ENCODE measurements at regions not wholly inside any gene's neighbourhood (a gene's known extent, or its start where the extent isn't known, plus 50 kb on each side); places are given as distances from the start of the nearest gene placed in this dataset.

DNA sequence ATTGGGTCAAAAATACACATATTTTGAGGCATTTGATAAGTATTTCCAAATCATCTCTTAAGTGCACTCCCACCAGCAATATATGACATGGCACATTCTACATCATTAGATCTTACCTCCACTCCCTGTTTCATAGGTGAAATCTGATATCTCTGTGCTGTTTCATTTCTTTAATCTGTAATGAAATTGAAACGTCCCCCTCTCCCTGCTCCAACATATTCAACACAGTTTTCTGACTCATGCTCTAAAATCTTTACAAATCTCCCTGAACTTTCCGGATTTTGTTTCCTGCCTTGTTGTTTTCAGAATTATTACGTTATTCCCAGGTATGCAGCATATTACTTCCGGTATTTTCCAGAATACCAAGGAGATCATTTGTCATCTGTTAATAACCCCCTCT, 66.1 kb upstream of the AKT3 start:
- BruUV-seq (replicated peaks) = no TSS peak
- peaks cover 3 to 10% of the 10 kb centered on the region in 2 experiments; a peak in 2 of 4 replicates for H3K27me3 ChIP-seq (replicated peaks in 1 of 2; ENCODE audit: control insufficient read depth in 2 of 2, insufficient read depth in 2 of 2, low read length in 1 of 2)
- in situ Hi-C loops (cut with MboI) (no loop called here), intact Hi-C loops (cut with micrococcal nuclease; ENCODE audit: unreplicated experiment) (no loop called here)
- WGBS (ENCODE audit: insufficient coverage, insufficient replicate concordance, low lambda C conversion rate, missing lambda C conversion rate) = 25% methylated on average over 4 of the region's 4 CpGs
- no peaks in the 10 kb centered on the region for H3K79me2 ChIP-seq (ENCODE audit: control insufficient read depth, insufficient read depth, low read length)
- no peak for ATAC-seq
- CTCF ChIA-PET = no interaction called here
- no peak overlapping the region for H3K4me2 ChIP-seq (ENCODE audit: control insufficient read depth, insufficient read depth)
- H2AFZ ChIP-seq (ENCODE audit: control insufficient read depth, low read depth, low read length) = no peak overlapping the region
- DNase-seq (ENCODE audit: low read depth, low spot score) = no peak
- H3K4me1 ChIP-seq (ENCODE audit: control insufficient read depth, insufficient read depth, low read length) = no peaks in the 10 kb centered on the region
- no peaks in the 10 kb centered on the region for H3K9me3 ChIP-seq (replicated peaks; ENCODE audit: control insufficient read depth, insufficient read depth, low read length)
- RAD21 ChIA-PET (ENCODE audit: unreplicated experiment) = no interaction called here
- FAIRE-seq = no peak
- H4K20me1 ChIP-seq (ENCODE audit: control insufficient read depth, insufficient read depth) = no peaks in the 10 kb centered on the region
- TF ChIP-seq, protein P1, sequence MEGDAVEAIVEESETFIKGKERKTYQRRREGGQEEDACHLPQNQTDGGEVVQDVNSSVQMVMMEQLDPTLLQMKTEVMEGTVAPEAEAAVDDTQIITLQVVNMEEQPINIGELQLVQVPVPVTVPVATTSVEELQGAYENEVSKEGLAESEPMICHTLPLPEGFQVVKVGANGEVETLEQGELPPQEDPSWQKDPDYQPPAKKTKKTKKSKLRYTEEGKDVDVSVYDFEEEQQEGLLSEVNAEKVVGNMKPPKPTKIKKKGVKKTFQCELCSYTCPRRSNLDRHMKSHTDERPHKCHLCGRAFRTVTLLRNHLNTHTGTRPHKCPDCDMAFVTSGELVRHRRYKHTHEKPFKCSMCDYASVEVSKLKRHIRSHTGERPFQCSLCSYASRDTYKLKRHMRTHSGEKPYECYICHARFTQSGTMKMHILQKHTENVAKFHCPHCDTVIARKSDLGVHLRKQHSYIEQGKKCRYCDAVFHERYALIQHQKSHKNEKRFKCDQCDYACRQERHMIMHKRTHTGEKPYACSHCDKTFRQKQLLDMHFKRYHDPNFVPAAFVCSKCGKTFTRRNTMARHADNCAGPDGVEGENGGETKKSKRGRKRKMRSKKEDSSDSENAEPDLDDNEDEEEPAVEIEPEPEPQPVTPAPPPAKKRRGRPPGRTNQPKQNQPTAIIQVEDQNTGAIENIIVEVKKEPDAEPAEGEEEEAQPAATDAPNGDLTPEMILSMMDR (IDR thresholded peaks at IDR 0.05 in 2 of 3, conservative IDR thresholded peaks at IDR 0.05 in 1 of 3; ENCODE audit: control insufficient read depth in 2 of 3, extremely low read depth in 1 of 3, insufficient read depth in 1 of 3, low read depth in 3 of 3, low read length in 3 of 3) = no peak
- TF ChIP-seq ETV6 (conservative IDR thresholded peaks at IDR 0.05 in 1 of 2, IDR thresholded peaks at IDR 0.05 in 1 of 2; ENCODE audit: borderline replicate concordance in 1 of 2, low read depth in 1 of 2) (no peak), BCLAF1 (IDR thresholded peaks at IDR 0.05) (no peak), RAD21 (IDR thresholded peaks at IDR 0.05; ENCODE audit: insufficient read depth, low read depth, low read length) (no peak), STAT1 (conservative IDR thresholded peaks at IDR 0.05) (no peak), SREBF2 (IDR thresholded peaks at IDR 0.05; ENCODE audit: low read length) (no peak), SIX5 (IDR thresholded peaks at IDR 0.05; ENCODE audit: low read depth, low read length, severe bottlenecking) (no peak), EED (IDR thresholded peaks at IDR 0.05; ENCODE audit: low read depth) (no peak), TCF12 (IDR thresholded peaks at IDR 0.05; ENCODE audit: low read depth, low read length) (no peak), ESRRA (IDR thresholded peaks at IDR 0.05; ENCODE audit: low read length) (no peak), KLF5 (IDR thresholded peaks at IDR 0.05; ENCODE audit: partially characterized antibody) (no peak), BCL11A (IDR thresholded peaks at IDR 0.05; ENCODE audit: low read depth, low read length) (no peak), EZH2 (IDR thresholded peaks at IDR 0.05; ENCODE audit: borderline replicate concordance, control insufficient read depth, low read depth, low read length) (no peak), TCF3 (IDR thresholded peaks at IDR 0.05; ENCODE audit: borderline replicate concordance, insufficient read depth, low read depth, low read length) (no peak), SMARCA5 (IDR thresholded peaks at IDR 0.05) (no peak)
- TF ChIP-seq, protein P2, sequence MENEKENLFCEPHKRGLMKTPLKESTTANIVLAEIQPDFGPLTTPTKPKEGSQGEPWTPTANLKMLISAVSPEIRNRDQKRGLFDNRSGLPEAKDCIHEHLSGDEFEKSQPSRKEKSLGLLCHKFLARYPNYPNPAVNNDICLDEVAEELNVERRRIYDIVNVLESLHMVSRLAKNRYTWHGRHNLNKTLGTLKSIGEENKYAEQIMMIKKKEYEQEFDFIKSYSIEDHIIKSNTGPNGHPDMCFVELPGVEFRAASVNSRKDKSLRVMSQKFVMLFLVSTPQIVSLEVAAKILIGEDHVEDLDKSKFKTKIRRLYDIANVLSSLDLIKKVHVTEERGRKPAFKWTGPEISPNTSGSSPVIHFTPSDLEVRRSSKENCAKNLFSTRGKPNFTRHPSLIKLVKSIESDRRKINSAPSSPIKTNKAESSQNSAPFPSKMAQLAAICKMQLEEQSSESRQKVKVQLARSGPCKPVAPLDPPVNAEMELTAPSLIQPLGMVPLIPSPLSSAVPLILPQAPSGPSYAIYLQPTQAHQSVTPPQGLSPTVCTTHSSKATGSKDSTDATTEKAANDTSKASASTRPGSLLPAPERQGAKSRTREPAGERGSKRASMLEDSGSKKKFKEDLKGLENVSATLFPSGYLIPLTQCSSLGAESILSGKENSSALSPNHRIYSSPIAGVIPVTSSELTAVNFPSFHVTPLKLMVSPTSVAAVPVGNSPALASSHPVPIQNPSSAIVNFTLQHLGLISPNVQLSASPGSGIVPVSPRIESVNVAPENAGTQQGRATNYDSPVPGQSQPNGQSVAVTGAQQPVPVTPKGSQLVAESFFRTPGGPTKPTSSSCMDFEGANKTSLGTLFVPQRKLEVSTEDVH (IDR thresholded peaks at IDR 0.05; ENCODE audit: low read depth, partially characterized antibody) = no peak
- TF ChIP-seq, protein P3, sequence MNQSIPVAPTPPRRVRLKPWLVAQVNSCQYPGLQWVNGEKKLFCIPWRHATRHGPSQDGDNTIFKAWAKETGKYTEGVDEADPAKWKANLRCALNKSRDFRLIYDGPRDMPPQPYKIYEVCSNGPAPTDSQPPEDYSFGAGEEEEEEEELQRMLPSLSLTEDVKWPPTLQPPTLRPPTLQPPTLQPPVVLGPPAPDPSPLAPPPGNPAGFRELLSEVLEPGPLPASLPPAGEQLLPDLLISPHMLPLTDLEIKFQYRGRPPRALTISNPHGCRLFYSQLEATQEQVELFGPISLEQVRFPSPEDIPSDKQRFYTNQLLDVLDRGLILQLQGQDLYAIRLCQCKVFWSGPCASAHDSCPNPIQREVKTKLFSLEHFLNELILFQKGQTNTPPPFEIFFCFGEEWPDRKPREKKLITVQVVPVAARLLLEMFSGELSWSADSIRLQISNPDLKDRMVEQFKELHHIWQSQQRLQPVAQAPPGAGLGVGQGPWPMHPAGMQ (IDR thresholded peaks at IDR 0.05; ENCODE audit: borderline replicate concordance) = no peak
- POLR2A ChIA-PET = no interaction called here
- SMC1A ChIA-PET (ENCODE audit: uncharacterized antibody, unreplicated experiment) = no interaction called here
- no peak overlapping the region for H3K4me3 ChIP-seq
- H3K27ac ChIP-seq (ENCODE audit: control insufficient read depth, insufficient read depth) = no peak overlapping the region
- no peak overlapping the region for H3K9ac ChIP-seq (ENCODE audit: control insufficient read depth, insufficient read depth, low read length)
- no peaks in the 10 kb centered on the region for H3K36me3 ChIP-seq (ENCODE audit: control insufficient read depth in 2 of 2, insufficient read depth in 2 of 2, low read length in 1 of 2)
